CD1c-positive myeloid dendritic cell (primary cell): ENCODE measurements at regions not wholly inside any gene's neighbourhood (a gene's known extent, or its start where the extent isn't known, plus 50 kb on each side); places are given as distances from the start of the nearest gene placed in this dataset.

Experiments used
- DNase-seq: peaks from one replicate; pipeline ENCODE4 v3.0.0-alpha.2; 2016; ENCODE audit errors: extremely low spot score

- no peak for DNase-seq
These were observed 513.1 kb upstream of the FAM98A start for GRCh38 chr2:34112161-34112560.

DNA sequence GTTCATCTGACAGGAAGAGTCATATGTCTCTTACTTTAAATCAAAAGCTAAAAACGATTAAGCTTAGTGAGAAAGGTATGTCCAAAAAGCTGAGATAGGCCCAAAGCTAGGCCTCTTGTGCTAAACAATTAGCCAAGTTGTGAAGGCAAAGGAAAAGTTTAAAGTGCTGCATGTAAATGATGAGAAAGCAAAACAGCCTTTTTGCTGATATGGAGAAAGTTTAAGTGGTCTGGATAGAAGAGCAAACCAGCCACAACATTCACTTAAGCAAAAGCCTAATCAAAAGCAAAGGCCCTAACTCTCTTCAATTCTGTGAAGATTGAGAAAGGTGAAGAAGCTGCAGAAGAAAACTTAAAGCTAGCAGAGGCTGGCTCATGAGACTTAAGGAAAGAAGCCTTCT lies 511.3 kb upstream of the FAM98A start:
- DNase-seq, result no peak

- DNase-seq, result no peak
These were observed 508.7 kb upstream of the FAM98A start for GRCh38 chr2:34107811-34108210.

DNA sequence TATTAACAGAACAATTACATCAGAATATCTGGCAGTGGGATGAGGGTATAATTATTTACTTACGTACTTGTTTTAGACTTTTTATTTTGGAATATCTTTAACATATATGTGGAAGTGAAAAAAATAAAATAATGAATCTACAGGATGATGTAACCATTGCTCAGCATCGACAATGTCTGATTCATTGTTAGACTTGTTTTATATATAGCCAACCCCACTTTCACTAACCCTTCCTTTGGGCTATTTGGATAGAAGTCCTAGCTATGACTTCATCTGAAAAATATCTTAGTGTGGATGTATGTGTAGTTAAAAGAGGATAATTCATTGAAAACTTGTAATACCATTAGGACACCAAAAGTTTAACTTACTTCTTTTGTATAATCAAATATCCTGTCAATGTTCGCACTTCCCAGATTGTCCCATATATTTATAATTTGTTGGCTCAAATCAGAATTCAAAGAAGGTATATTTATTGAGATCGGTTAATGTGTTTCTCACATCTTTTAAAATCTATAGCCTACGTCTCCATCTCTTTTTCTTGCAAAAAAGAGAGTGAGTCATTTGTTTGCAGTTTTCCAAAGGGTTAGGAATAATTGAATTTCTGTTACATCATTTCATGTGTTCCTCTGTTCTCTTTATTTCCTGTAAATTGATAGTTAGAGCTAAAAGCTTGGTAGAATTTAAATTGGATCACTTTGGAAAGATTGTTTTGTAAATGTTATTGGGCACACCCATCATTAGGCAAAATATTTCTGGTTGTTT lies 506.1 kb upstream of the FAM98A start:
- DNase-seq, result no peak

GRCh38 chr2:34104601-34105000 lies 505.5 kb upstream of the FAM98A start:
- DNase-seq, result no peak

- no peak for DNase-seq
These were observed 504.3 kb upstream of the FAM98A start for GRCh38 chr2:34103437-34103836.

DNA sequence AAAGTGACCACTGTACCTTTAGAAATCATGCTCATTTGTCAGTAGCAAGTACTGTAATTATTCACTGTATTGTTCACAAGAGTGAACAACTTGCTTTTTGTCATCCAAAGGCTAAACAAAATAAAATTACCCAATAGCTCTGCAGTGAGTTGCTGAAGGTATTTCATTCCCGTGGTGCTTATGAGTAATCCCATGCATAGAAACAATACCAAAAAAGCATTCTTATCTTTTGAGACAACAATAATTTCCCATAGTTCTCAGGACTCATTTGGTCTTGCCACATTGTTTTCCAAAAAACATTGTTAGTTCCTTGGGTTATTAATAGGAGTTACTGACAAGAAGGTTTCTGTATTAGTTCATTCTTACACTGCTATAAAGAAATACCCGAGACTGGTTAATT lies 503.2 kb upstream of the FAM98A start:
- DNase-seq, result no peak

GRCh38 chr2:34099377-34099776 lies 500.3 kb upstream of the FAM98A start:
- DNase-seq, result no peak

GRCh38 chr2:34098256-34098655 lies 499.2 kb upstream of the FAM98A start:
- DNase-seq, result no peak

DNA sequence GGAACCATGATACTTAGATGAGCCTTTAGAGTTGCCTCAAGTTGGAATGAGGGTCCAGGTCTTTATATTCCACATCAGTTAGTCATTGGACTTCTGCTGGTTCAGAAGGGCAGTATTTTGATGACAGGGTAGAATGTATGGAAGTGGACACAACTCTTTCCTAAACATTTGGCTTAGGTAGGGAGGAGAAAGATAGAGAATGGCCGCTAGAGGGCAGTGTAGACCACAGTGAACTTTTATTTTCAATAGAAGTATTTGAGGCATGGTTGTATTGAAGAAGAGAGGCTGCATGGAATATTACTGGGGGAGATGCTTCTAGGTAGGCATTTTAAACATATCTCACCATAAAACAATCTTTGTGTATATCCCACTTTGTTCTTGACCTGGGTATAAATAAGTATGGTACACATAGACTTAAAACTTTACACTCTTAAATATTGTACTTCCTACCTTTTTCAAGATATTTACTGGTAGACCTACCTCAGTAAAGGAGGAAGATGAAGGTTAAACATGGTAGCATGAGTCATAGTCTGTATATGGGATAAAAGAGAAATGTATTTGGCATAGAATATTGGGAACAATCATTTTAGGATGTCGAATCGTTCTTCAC lies 497.6 kb upstream of the FAM98A start:
- peak; percentile 42 for DNase-seq

GRCh38 chr2:34093790-34094189 lies 494.7 kb upstream of the FAM98A start:
- no peak for DNase-seq

DNA sequence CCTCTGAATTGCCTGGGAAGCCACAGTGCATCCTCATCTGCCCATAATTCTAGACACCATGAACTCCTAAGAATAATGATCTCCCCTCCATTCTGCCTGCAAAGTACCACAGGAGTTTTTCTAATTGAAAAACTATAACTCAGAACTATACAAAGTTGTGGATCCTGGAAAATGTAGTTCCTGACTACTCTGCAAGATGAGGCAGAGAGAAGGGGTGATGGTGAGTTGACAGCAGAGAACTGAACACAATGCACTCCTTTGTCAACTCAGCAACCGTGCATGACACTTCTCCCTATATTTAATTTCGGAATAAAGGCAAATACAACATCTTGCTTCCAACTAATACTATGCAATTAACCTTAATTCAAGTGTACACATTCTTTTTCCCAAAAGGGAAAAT lies 471.1 kb upstream of the FAM98A start:
- DNase-seq, result no peak

DNA sequence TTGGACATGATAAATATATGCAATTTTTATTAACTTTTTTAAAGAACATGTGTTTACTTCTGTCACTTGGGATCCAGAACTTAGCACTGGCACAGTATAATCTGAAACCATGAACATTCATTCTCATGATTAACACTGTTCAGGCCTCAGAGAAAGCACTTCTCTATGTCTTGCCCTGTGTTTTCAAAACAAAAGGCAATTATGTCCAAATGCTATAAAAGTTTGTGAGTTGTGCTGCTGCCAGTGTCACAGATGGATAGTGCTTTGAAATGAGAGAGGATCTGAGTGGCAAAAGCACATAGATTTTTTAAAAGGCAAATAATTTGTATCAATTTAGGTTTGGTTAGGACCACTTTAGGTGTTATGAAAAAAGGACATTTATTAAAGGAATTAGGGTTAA lies 470.5 kb upstream of the FAM98A start:
- DNase-seq, result no peak

- no peak for DNase-seq
These were observed 451.3 kb upstream of the FAM98A start for GRCh38 chr2:34050413-34050812.

- no peak for DNase-seq
These were observed 446.1 kb upstream of the FAM98A start for GRCh38 chr2:34045101-34045655.

DNA sequence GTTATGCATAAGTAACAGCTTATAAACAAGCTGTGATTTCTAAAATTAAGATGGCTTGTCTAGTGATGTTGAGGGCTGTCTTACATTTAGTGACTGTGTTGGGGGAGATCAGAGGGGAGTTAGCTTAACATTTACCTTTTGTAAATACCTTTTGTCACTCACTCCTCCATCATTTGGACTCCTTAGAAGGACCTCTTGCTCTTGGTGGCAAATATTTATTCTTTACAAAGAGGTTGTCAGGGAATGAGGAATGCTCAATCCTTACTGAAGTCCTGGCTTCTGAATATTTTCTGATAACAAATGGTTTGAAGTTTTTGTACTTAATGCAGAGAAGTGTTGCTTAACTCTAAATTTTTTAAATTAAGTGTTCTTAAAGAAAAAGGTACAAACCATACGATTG lies 438.8 kb upstream of the FAM98A start:
- no peak for DNase-seq

DNA sequence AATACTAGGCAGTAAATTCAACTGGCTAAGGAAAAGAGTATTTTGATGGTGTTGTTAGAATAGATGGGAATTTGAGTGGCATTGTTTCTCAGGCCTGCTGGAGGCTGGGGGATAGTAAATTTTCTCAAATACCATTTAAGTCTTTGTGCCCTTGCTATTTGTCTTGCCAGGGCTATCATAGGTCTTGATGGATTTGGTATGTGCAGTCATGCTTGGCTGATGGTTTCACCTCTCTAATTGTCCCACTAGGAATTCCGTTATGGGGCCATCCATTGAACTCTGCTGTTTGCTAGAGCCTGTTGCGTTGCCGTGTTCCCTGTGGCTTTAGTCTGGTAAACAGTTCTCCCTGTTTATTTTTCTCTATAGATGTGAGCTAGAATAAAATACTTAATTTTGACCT lies 438.1 kb upstream of the FAM98A start:
- DNase-seq, result no peak

DNA sequence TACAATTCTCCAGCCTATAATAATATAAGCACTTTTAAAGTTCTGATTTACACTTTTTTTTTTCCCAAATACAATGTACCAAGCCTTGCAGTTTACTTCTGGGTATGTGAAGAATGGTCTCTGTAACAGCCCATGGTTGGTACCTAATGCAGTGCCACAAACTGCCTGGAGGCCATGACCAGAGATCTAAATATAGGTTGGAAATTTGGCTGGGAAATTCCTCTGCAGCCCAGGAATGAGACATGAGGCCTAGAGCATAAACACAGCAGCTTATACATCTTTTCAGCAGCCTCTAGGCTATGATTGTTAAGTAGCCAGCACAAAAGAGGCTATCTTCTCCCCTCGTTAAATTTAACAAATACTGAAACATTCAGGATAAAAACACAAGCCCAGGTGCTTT lies 432.0 kb upstream of the FAM98A start:
- no peak for DNase-seq

GRCh38 chr2:34030273-34030672 lies 431.2 kb upstream of the FAM98A start:
- no peak for DNase-seq

- no peak for DNase-seq
These were observed 430.0 kb upstream of the FAM98A start for GRCh38 chr2:34029073-34029472.

DNA sequence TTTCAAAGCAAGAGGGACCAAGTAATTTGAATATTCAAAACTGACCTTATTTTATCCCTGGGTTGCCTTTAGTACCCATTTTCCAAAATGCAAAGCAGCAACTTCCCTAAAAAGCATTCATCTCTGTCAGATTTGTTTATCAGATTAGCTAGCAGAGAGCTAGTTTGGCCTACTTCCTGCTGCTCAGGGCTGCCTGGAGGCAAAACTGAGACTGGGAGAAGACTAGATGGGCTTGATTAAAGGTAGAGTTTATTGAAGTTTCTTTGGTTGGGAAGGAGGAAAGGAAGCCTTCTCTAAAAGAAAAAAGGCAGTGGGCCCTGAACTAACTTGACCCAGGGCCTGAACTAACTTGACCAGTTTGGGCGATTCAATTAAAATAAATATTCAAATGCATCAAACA lies 426.1 kb upstream of the FAM98A start:
- DNase-seq, result no peak

DNA sequence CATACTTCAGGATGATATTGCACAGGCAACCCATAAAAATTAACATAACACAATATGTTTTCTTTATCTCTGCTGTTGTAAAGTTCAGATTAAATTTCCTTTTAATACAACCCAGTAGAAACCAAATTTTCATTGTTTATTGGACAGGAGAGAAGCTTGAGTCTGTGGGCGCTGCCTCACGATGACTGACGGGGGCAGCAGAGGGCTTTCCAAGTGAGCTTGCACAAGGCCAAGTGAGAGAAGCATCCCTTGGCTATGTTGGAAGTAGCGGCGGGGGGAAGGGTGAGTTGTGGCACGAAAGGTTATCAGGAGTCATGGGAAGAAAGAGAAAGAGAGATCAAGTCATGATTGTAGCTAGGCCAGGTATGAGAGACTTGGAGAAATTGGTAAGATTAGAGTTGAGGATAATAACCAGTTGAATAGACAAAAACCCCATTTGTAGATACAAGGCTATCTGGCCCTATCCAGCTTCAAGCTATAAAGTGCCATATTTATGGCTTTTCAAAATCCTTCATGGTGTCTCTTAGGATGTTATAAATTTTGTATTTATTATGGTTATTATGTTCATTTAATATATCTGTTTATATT lies 413.7 kb upstream of the FAM98A start:
- DNase-seq, result peak; percentile 2

DNA sequence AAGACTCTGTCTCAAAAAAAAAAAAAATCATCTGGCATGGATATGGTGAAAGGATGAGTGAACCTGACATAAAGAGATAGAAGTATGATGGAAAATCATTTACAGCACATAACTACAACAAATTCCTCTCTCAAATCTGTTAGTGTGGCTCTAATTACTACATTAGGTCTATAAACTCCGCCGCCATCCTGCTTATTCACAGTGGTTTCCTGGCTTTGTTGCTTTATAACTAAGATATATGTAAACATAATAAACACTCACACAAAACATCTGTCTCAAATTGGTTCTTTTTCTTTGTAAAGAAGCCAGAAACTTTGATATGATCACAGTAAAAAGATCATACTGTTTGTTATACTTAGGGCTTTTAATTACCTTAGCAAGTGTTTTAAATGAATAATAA lies 412.6 kb upstream of the FAM98A start:
- no peak for DNase-seq
